Stomach (tissue), 8 donors: ENCODE measurements at regions not wholly inside any gene's neighbourhood (a gene's known extent, or its start where the extent isn't known, plus 50 kb on each side); places are given as distances from the start of the nearest gene placed in this dataset.

Source experiments
- DNase-seq, 2 donors: peaks; one replicate each; pipeline versions ENCODE4 v3.0.0 to v3.0.0-alpha.2; 2013 to 2019
- H3K27ac ChIP-seq, 5 donors: fragments of 200-600 bp in 4 of 5; sonication (generic) in 4 of 5; one replicate each; pipeline ENCODE4 v1.5.1; 2013 to 2019; ENCODE audit warnings: mild to moderate bottlenecking in 1 of 5, moderate library complexity in 1 of 5
- H3K27me3 ChIP-seq, 3 donors: fragments of 200-600 bp; sonication (generic); one replicate each; pipeline ENCODE4 v1.5.1; 2017 to 2019; ENCODE audit warnings: mixed run types in 1 of 3
- H3K36me3 ChIP-seq, 4 donors: fragments of 200-600 bp; sonication (generic); 1 replicate in 3 of 4; 2 replicates in 1 of 4; pipeline ENCODE4 v1.5.1; 2016 to 2019
- H3K4me1 ChIP-seq, 4 donors: fragments of 200-600 bp; sonication (generic); one replicate each; pipeline ENCODE4 v1.5.1; 2016 to 2019
- H3K4me3 ChIP-seq, 4 donors: fragments of 200-600 bp; sonication (generic) in 3 of 4; one replicate each; pipeline ENCODE4 v1.5.1; 2016 to 2019; ENCODE audit warnings: mild to moderate bottlenecking in 1 of 4
- H3K9me3 ChIP-seq, 4 donors: fragments of 200-600 bp; sonication (generic); one replicate each; pipeline ENCODE4 v1.5.1; 2016 to 2019
- CTCF ChIP-seq, 7 experiments: fragments of 450-650 bp in 4 of 7; fragments of 200-600 bp in 3 of 7; sonication (generic) in 3 of 7; IDR thresholded peaks; one replicate each; pipeline ENCODE4 v1.5.1; 2016 to 2019; ENCODE audit warnings: antibody characterized with exemption in 7 of 7, control low read depth in 2 of 7, mild to moderate bottlenecking in 1 of 7
- EP300 ChIP-seq: sonication (generic); formaldehyde crosslinking; IDR thresholded peaks from one replicate; pipeline ENCODE4 v1.6.1; 2017; ENCODE audit warnings: antibody characterized with exemption
- POLR2A ChIP-seq, 4 donors: fragments of 450-650 bp; IDR thresholded peaks; one replicate each; pipeline ENCODE4 v1.6.1; 2016; ENCODE audit warnings: antibody characterized with exemption in 4 of 4, control low read depth in 2 of 4, mild to moderate bottlenecking in 1 of 4, moderate library complexity in 1 of 4
- POLR2AphosphoS5 ChIP-seq, 3 donors: sonication (generic); formaldehyde crosslinking; IDR thresholded peaks; one replicate each; pipeline ENCODE4 v1.6.1; 2016; ENCODE audit warnings: antibody characterized with exemption in 3 of 3
- WGBS, 5 donors: extraction: QIAGEN DNeasy Blood & Tissue Kit in 3 of 5; methylation state at CpG; one replicate each; pipeline versions ENCODE4 v1.1.5 to v1.1.7; 2013 to 2018; 5-methylcytosine and 5-hydroxymethylcytosine counted together
- intact Hi-C: fragments of 100-400 bp; cut with DNase I; formaldehyde crosslinking; loops from one replicate; pipeline ENCODE4 v1.15.1; 2023; ENCODE audit warnings: low total_unique reads
- donor health status: healthy with polysubstance abuse.
- donor health status: Bipolar disorder and iron deficiency.
- donor health status: healthy.

GRCh38 chr4:89482251-89482650 is 174.7 kb upstream of the GPRIN3 start:
- Histone ChIP-seq H3K27ac (no peak overlapping the region), H3K27me3 (no peaks in the 10 kb centered on the region), H3K4me1 (no peaks in the 10 kb centered on the region), H3K9me3 (peaks cover 0 to 3% (median 0%) of the 10 kb centered on the region in 4 donors), H3K4me3 (no peak overlapping the region), H3K36me3 (no peaks in the 10 kb centered on the region)
- TF ChIP-seq CTCF (IDR thresholded peaks at IDR 0.05): no peak
- no peak for TF ChIP-seq POLR2A (IDR thresholded peaks at IDR 0.05)
- TF ChIP-seq POLR2AphosphoS5 (IDR thresholded peaks at IDR 0.05): no peak
- TF ChIP-seq EP300: no peak
- DNase-seq: peak in 1 of 2 donors; percentile 62
- intact Hi-C loops: no loop called here

GRCh38 chr4:89469930-89470375 is 162.4 kb upstream of the GPRIN3 start:
- peaks cover 0 to 19% (median 3%) of the 10 kb centered on the region in 4 donors for H3K4me1 ChIP-seq
- no peaks in the 10 kb centered on the region for H3K27me3 ChIP-seq
- DNase-seq: peak in 1 of 2 donors; percentile 37
- TF ChIP-seq POLR2A (IDR thresholded peaks at IDR 0.05) (no peak), CTCF (IDR thresholded peaks at IDR 0.05) (no peak), POLR2AphosphoS5 (IDR thresholded peaks at IDR 0.05) (no peak), EP300 (no peak)
- WGBS, 5 donors: 16 to 56% (median 43%) methylated on average over 5 of the region's 5 CpGs
- H3K4me3 ChIP-seq: no peak overlapping the region
- intact Hi-C loops: no loop called here
- no peaks in the 10 kb centered on the region for H3K9me3 ChIP-seq
- no peaks in the 10 kb centered on the region for H3K36me3 ChIP-seq
- H3K27ac ChIP-seq: peak overlapping the region in 1 of 5 donors; percentile 59

DNA sequence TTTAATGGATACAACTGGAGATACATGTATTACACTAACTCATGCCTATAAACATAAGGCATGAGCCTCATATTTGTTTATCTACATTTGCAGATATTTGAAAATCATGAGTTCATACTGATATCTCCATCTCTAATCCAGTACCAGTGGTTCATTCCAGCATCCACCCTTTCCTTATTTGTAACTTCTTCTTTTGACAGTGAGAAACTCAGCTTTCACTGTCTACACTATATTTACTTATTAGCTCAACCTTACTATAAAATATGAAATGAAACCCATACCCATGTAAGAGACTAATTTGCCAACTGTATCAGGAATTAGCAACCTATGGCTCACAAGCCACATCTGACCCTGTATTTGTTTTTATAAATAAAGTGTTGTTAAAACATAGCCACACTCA is 161.9 kb upstream of the GPRIN3 start:
- intact Hi-C loops: no loop called here
- no peaks in the 10 kb centered on the region for H3K27me3 ChIP-seq
- no peak for DNase-seq
- H3K4me3 ChIP-seq: no peak overlapping the region
- H3K36me3 ChIP-seq: no peaks in the 10 kb centered on the region
- peaks cover 0 to 19% (median 3%) of the 10 kb centered on the region in 4 donors for H3K4me1 ChIP-seq
- TF ChIP-seq EP300 (no peak), CTCF (IDR thresholded peaks at IDR 0.05) (no peak), POLR2AphosphoS5 (IDR thresholded peaks at IDR 0.05) (no peak), POLR2A (IDR thresholded peaks at IDR 0.05) (no peak)
- H3K9me3 ChIP-seq: no peaks in the 10 kb centered on the region
- peak overlapping the region in 1 of 5 donors; percentile 59 for H3K27ac ChIP-seq

GRCh38 chr4:89468602-89469001 is 161.0 kb upstream of the GPRIN3 start:
- Histone ChIP-seq H3K36me3 (no peaks in the 10 kb centered on the region), H3K9me3 (no peaks in the 10 kb centered on the region), H3K4me3 (no peak overlapping the region), H3K27me3 (no peaks in the 10 kb centered on the region), H3K27ac (no peak overlapping the region), H3K4me1 (peaks cover 0 to 19% (median 3%) of the 10 kb centered on the region in 4 donors)
- no peak for DNase-seq
- WGBS, 5 donors: 62 to 79% (median 73%) methylated on average over 2 of the region's 2 CpGs
- intact Hi-C loops: no loop called here
- TF ChIP-seq POLR2AphosphoS5 (IDR thresholded peaks at IDR 0.05): no peak
- TF ChIP-seq EP300: no peak
- no peak for TF ChIP-seq POLR2A (IDR thresholded peaks at IDR 0.05)
- TF ChIP-seq CTCF (IDR thresholded peaks at IDR 0.05): no peak
